ACHN (cell line): ENCODE measurements at regions not wholly inside any gene's neighbourhood (a gene's known extent, or its start where the extent isn't known, plus 50 kb on each side); places are given as distances from the start of the nearest gene placed in this dataset.

Experiments used
- DNase-seq: peaks from one replicate; pipeline ENCODE4 v3.0.0-alpha.2; 2015
- in situ Hi-C: cut with HindIII; loops from 2 replicates; pipeline ENCODE4 v1.10.0; 2017; ENCODE audit warnings: low sequenced_read_pairs, low pct_ligation_motif_present, low pct_unique_long_range_greater_than_20kb

- in situ Hi-C loops: no loop called here
Observed at GRCh38 chr18:1227025-1227424, 322.4 kb downstream of the ADCYAP1 start.

DNA sequence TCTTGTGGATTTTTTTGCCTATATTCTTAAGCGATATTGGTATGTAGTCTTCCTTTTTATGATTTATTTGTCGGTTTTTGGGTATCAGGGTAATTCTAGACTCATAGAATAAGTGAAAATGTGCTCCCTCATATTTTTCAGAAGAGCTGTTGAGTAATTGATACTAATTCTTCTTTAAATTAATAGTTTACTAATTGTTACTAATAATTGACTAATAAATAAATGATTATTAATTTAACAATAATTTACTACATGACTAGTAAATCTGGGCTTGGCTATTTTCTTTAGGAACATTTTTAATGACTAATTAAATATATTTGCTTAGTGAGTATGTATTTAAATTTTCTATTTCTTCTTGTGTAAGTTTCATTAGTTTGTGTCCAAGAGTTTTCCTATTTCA lies 325.0 kb downstream of the ADCYAP1 start:
- in situ Hi-C loops: no loop called here
- DNase-seq: no peak

More at GRCh38 chr18:1227025-1227424, 322.4 kb downstream of the ADCYAP1 start:
- DNase-seq: no peak

- in situ Hi-C loops: no loop called here
- DNase-seq: no peak
Observed at GRCh38 chr18:1232867-1233266, 328.2 kb downstream of the ADCYAP1 start.

DNA sequence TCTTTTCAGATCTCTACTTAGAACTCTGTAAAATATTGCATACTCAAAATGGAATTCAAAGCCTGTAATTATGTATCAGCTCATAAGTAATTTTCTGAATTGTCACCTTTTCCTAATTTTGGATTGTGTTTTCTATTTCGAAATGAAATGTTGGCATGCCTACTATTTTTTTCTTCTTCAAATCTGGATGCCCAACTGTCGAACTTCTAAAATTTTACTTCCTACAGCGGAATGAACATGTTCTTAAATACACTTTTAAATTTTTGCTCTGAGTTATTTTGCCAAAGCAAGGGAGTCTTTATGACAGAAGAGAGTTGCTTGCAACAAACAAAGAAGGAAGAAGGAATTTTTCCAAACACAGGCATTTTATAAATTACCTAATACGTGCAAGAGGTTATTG lies 336.0 kb downstream of the ADCYAP1 start:
- in situ Hi-C loops: no loop called here
- no peak for DNase-seq

GRCh38 chr18:1244397-1245122 lies 339.9 kb downstream of the ADCYAP1 start:
- no peak for DNase-seq
- in situ Hi-C loops: no loop called here

DNA sequence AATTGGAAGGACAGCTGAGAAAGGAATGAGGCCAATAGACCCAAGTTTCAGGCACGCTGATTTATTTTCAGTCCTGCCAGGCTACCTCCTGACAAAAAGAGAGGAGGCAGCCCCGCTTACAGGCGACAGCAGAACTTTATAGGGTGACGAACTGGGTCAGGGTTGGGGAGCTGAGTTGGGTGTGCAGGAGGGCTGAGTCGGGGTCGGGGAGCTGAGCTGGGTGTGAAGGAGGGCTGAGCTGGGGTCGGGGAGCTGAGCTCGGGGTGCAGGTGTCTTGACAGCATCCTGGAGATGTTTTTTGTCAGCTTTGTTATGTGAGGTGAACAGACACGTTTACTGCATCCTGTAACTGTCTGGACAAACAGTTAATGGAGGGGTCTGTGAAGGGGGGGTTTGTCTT lies 342.2 kb downstream of the ADCYAP1 start:
- in situ Hi-C loops: no loop called here
- no peak for DNase-seq

DNA sequence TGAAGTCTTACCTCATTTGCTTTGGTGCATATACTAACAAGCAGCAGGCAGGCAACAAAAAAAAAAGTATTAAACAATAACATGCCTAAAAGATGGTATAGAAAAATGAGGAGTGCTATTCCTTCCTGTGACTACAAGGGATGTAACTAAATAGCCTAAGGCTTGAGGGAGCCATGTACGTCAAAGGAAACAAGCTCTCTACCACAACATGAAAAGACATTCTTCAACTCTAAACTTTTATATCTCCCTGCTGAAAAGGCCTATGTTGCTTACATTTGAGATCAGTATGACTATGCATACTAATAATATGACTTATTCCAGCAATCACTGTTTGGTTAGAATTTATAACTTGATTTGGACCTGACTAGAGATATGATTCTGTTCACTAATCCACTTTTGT lies 347.9 kb downstream of the ADCYAP1 start:
- in situ Hi-C loops: no loop called here
- no peak for DNase-seq

GRCh38 chr18:1252936-1253335 lies 348.3 kb downstream of the ADCYAP1 start:
- in situ Hi-C loops: no loop called here
- DNase-seq: no peak

DNA sequence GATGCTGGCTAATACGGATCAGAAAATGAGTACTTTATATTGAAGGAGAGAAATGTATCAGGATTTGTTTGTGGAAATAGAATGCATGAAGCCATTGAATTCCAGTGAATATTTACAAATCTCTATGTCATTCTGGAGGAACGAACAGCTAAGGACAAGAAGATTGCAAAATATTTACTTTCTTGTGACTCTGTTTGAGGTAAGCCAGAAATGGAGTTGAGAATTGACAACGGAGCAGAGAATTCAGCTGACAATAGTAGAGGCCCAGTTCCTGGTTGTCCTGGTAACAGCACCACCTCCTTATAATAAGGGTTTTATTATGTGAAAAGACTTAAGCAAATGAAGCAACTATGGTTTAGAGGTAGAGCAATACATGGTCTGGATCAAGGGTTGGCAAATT lies 349.2 kb downstream of the ADCYAP1 start:
- in situ Hi-C loops: no loop called here
- DNase-seq: no peak

DNA sequence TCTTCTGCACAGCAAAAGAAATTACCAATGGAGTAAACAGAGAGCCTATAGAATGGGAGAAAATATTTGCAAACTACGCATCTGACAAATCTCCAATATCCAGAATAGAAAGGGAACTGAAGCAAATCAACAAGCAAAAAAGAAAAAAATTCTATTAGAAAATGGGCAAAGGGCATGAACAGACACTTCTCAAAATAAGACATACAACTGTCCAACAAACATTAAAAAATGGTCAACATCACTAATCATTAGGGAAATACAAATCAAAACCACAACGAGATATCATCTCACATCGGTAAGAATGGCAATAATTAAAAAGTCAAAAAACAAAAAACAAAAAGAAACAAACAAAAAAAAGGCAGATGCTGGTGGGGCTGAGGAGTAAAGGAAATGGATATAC lies 356.4 kb downstream of the ADCYAP1 start:
- no peak for DNase-seq
- in situ Hi-C loops: no loop called here

GRCh38 chr18:1267021-1267420 lies 362.4 kb downstream of the ADCYAP1 start:
- no peak for DNase-seq
- in situ Hi-C loops: no loop called here

GRCh38 chr18:1270081-1270480 lies 365.4 kb downstream of the ADCYAP1 start:
- in situ Hi-C loops: no loop called here
- no peak for DNase-seq

- in situ Hi-C loops: no loop called here
- DNase-seq: no peak
Observed at GRCh38 chr18:1273469-1273868, 368.8 kb downstream of the ADCYAP1 start.

DNA sequence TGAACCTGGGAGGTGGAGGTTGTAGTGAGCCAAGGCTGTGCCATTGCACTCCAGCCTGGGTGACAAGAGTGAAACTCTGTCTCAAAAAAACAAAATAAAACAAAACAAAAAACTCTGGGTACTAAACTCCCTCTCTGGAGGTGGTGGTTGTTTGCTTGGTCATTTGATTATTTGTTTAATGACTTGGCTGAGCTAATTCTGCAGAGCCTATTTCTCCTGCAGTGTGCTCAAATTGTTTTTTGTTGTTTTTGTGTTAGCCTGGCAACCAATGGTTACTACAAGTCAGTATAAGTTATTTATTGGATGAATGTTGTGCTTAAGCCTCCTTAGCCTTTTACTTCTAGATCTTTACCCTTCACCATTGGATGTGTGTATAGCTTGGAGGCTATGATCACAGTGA lies 387.5 kb downstream of the ADCYAP1 start:
- in situ Hi-C loops: no loop called here

DNA sequence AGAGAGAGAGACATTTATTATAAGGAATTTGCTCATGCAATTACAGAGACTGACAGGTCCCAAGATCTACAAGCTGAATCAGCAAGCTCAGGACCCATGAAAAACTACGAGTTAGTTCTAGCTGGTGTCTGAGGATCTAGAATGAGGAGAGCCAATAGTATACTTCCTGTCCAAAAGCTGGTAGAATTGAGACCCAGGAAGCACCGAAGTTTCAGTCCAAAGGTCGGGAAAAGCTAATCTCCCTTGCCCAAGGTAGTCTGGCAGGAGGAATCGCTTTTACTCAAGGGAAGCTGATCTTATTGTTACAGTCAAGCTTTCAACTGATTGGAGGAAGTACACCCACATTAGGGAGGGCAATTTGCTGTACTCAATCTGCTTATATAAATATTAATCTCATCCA lies 389.6 kb downstream of the ADCYAP1 start:
- no peak for DNase-seq
- in situ Hi-C loops: no loop called here

More for the DNA sequence above, 387.5 kb downstream of the ADCYAP1 start:
- no peak for DNase-seq

GRCh38 chr18:1296237-1296636 lies 391.6 kb downstream of the ADCYAP1 start:
- DNase-seq: no peak
- in situ Hi-C loops: no loop called here

GRCh38 chr18:1302861-1303260 lies 398.2 kb downstream of the ADCYAP1 start:
- in situ Hi-C loops: no loop called here

DNA sequence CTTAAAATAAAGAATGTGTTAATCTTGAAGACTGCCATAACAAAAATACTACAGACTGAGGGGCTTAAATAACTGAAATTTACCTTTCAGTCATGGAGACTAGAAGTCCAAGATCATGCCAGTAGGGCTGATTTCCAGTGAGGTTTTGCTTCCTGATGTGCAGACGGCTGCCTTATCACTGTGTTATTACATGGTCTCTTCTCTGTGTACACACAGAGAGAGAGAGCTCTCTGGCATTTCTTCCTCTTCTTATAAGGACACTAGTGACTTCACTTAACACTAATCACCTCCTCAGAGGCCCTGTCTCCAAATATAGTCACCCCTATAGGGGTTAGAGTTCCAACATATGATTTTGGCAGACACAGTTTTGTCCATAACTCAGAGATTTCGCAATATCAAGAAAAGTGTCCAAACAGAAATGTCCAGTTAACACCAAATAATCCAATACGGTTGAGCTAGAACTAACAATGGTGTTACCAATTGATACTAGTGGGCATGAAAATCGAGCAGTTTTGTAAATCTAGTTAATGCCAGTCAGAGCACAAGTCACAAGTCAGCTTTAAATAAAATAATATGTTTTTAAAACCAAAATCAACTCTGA lies 399.8 kb downstream of the ADCYAP1 start:
- in situ Hi-C loops: no loop called here
- DNase-seq: no peak

More at GRCh38 chr18:1302861-1303260, 398.2 kb downstream of the ADCYAP1 start:
- no peak for DNase-seq

- in situ Hi-C loops: no loop called here
- DNase-seq: no peak
Observed at GRCh38 chr18:1306641-1307040, 402.0 kb downstream of the ADCYAP1 start.

DNA sequence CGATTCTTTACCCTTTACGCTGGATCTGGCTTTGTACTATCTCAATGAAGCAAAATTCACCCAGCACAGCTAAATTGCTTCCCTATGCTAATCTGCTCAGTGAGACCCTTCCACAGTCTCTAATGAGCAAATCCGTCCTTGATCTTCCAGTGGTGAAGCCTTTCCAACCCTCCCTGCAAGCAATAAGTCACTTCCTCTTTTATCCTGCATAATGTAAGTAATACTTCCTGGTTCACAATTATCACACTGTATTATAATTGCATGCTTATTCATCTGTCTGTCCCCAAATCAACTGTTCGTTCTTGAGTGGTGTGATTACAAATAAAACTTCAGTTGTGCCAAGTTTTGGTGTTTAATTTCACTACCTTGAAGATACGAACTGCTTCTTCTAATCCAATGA lies 404.0 kb downstream of the ADCYAP1 start:
- in situ Hi-C loops: no loop called here
- DNase-seq: no peak
